ENCODE measurements at regions not wholly inside any gene's neighbourhood (a gene's known extent, or its start where the extent isn't known, plus 50 kb on each side); places are given as distances from the start of the nearest gene placed in this dataset.

- H3K4me3 ChIP-seq (ENCODE audit: low read depth, low read length): no peak overlapping the region
- no peak for DNase-seq (ENCODE audit: low read depth)
- no peak for TF ChIP-seq MYC (IDR thresholded peaks at IDR 0.05; ENCODE audit: low read depth, low read length)
- no peak for TF ChIP-seq POLR2A (IDR thresholded peaks at IDR 0.05; ENCODE audit: extremely low read depth, insufficient read length)
- no peak for TF ChIP-seq CTCF (IDR thresholded peaks at IDR 0.05; ENCODE audit: low read depth, low read length)
- no peak for TF ChIP-seq MAX (IDR thresholded peaks at IDR 0.05; ENCODE audit: low read depth, low read length)
Observed at GRCh38 chr21:28159396-28159795, 833.3 kb downstream of the LTN1 start.

GRCh38 chr21:28156590-28156989, 836.1 kb downstream of the LTN1 start:
- DNase-seq (ENCODE audit: low read depth): no peak
- no peak overlapping the region for H3K4me3 ChIP-seq (ENCODE audit: low read depth, low read length)
- no peak for TF ChIP-seq MYC (IDR thresholded peaks at IDR 0.05; ENCODE audit: low read depth, low read length)

GRCh38 chr21:28154121-28154520, 838.6 kb downstream of the LTN1 start:
- DNase-seq (ENCODE audit: low read depth): no peak
- TF ChIP-seq MYC (IDR thresholded peaks at IDR 0.05; ENCODE audit: low read depth, low read length) (no peak), MAX (IDR thresholded peaks at IDR 0.05; ENCODE audit: low read depth, low read length) (no peak), POLR2A (IDR thresholded peaks at IDR 0.05; ENCODE audit: extremely low read depth, insufficient read length) (no peak), CTCF (IDR thresholded peaks at IDR 0.05; ENCODE audit: low read depth, low read length) (no peak)

GRCh38 chr21:28152732-28153131, 839.9 kb downstream of the LTN1 start:
- DNase-seq (ENCODE audit: low read depth): no peak
- TF ChIP-seq POLR2A (IDR thresholded peaks at IDR 0.05; ENCODE audit: extremely low read depth, insufficient read length) (no peak), CTCF (IDR thresholded peaks at IDR 0.05; ENCODE audit: low read depth, low read length) (no peak), MAX (IDR thresholded peaks at IDR 0.05; ENCODE audit: low read depth, low read length) (no peak), MYC (IDR thresholded peaks at IDR 0.05; ENCODE audit: low read depth, low read length) (no peak)
- H3K4me3 ChIP-seq (ENCODE audit: low read depth, low read length): no peak overlapping the region

More at GRCh38 chr21:28154121-28154520, 838.6 kb downstream of the LTN1 start:
- H3K4me3 ChIP-seq (ENCODE audit: low read depth, low read length): no peak overlapping the region

- DNase-seq (ENCODE audit: low read depth): no peak
- H3K4me3 ChIP-seq (ENCODE audit: low read depth, low read length): no peak overlapping the region
- TF ChIP-seq MAX (IDR thresholded peaks at IDR 0.05; ENCODE audit: low read depth, low read length): no peak
- TF ChIP-seq POLR2A (IDR thresholded peaks at IDR 0.05; ENCODE audit: extremely low read depth, insufficient read length): no peak
- no peak for TF ChIP-seq CTCF (IDR thresholded peaks at IDR 0.05; ENCODE audit: low read depth, low read length)
- no peak for TF ChIP-seq MYC (IDR thresholded peaks at IDR 0.05; ENCODE audit: low read depth, low read length)
Observed at GRCh38 chr21:28151758-28152157, 840.9 kb downstream of the LTN1 start.

GRCh38 chr21:28150778-28151177, 841.9 kb downstream of the LTN1 start:
- H3K4me3 ChIP-seq (ENCODE audit: low read depth, low read length): no peak overlapping the region
- no peak for TF ChIP-seq MAX (IDR thresholded peaks at IDR 0.05; ENCODE audit: low read depth, low read length)
- TF ChIP-seq MYC (IDR thresholded peaks at IDR 0.05; ENCODE audit: low read depth, low read length): no peak
- TF ChIP-seq POLR2A (IDR thresholded peaks at IDR 0.05; ENCODE audit: extremely low read depth, insufficient read length): no peak
- TF ChIP-seq CTCF (IDR thresholded peaks at IDR 0.05; ENCODE audit: low read depth, low read length): no peak
- no peak for DNase-seq (ENCODE audit: low read depth)

Measured in NB4 (cell line).